Eye (tissue), 1 donor: ENCODE measurements at regions not wholly inside any gene's neighbourhood (a gene's known extent, or its start where the extent isn't known, plus 50 kb on each side); places are given as distances from the start of the nearest gene placed in this dataset.
"Not testable (repeated sequence)": the region's sequence is repeated elsewhere in the genome, so short reads cannot be mapped to it uniquely, and the experiment has no call there.

ENCODE experiments used
- DNase-seq: peaks from one replicate; pipeline ENCODE4 v3.0.0-alpha.2; 2015

GRCh38 chr1:115452600-115453329 is 114.7 kb upstream of the NGF start:
- no peak for DNase-seq

DNA sequence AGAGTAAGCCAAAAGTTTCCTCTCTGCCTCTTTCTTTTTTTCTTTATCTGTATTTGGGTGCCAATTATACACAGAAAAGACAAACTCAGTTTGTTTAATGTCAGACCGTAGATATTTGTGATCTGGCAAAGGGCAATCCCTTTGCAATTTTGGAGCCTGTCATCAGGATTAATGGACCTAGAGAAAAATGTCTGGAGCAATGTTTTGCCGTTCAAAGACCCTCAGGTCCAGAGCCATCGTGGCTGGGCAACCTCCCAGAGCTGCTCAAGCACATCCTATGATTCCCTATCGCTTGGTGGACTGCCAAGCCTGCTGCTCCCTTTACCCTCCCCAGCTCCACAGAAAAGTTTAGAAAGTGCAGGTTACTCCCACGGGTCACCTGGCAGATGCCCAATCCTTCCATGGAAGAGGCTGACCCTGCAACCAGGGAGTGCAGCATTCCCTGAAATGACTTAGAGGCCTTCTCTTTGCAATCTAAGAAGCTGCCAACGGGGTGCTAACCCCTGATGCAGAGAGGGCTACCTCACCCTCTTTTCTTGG is 112.5 kb upstream of the NGF start:
- no peak for DNase-seq

GRCh38 chr1:115448282-115449044 is 110.4 kb upstream of the NGF start:
- no peak for DNase-seq

DNA sequence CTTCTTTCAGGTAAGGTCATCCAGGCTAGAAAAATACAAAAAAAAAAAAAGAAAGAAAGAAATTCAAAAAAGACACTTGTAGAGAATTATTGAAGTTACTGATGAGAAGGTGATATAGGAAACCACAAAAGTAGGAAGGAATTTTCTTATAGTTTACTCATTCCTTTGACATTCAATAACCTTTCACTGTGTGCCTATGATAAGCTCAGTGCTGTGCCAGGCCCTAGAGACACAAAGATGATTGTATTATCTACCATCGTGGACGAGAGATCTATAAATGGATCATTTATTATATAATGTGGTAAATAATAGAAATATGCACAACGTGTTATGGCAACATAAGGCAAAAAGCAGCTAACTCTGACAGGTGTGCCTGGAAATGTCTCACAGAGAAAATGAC is 109.6 kb upstream of the NGF start:
- DNase-seq = no peak

- DNase-seq = no peak
These were observed 107.0 kb upstream of the NGF start for GRCh38 chr1:115445090-115445489.

GRCh38 chr1:115440733-115441132 is 102.7 kb upstream of the NGF start:
- DNase-seq = no peak

GRCh38 chr1:115439520-115439919 is 101.5 kb upstream of the NGF start:
- DNase-seq = not testable (repeated sequence)

DNA sequence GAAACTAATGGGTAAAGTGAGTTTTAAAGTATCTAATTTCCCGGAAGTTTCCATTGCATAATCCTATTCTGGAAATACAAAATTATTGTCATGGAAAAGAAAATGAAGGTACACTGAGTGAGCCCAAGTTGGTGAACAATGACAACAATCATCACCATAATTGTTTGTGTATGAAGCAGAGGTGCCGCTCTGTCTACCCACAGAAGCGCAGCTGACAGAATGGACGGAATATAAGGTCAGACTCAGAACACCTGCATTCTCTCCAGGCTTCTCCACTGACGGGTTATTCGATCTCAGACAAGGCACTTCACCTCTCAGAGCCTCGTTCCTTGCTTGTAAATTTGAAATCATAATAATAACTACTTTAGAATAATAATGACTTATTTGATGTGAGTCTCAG is 99.1 kb upstream of the NGF start:
- DNase-seq = no peak

- no peak for DNase-seq
These were observed 98.5 kb upstream of the NGF start for GRCh38 chr1:115436596-115436995.

DNA sequence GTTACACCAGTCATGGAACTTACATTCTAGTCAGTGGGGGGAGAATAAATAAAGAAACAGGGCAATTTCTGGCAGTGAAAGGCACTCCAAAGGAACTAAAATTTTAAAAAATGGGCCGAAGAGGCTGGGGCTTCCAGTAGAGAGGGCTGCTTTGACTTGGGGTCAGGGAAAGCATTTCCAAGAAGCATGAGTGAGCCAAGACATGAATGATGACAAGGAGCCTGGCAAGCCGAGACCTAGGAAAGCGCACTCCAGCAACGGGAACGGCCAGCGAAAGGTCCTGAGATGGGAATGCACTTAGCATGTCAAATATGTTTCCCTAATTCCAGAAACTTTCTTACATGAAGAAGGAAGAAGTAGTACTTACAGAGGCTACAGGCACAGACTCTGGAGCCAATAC is 95.4 kb upstream of the NGF start:
- DNase-seq = no peak

DNA sequence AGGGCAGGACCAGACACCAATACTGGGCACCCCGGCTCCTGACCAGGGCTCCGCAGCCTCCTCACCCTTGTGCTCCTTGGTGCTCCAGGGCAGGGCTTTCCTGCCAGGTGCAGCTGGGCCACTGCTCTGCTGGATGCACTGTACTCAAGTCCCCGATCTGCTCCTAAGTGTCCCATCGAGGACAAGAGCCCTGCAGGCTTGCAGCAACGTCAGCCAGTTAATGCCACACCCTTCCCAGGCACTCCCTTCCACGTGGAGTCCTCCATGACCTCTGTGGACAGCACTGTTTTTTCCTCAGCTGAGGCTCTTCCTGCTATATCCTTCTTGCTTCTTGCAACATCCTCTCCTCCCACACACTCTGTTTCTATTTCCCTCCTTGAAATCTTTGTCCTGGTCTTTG is 94.0 kb upstream of the NGF start:
- DNase-seq = no peak

DNA sequence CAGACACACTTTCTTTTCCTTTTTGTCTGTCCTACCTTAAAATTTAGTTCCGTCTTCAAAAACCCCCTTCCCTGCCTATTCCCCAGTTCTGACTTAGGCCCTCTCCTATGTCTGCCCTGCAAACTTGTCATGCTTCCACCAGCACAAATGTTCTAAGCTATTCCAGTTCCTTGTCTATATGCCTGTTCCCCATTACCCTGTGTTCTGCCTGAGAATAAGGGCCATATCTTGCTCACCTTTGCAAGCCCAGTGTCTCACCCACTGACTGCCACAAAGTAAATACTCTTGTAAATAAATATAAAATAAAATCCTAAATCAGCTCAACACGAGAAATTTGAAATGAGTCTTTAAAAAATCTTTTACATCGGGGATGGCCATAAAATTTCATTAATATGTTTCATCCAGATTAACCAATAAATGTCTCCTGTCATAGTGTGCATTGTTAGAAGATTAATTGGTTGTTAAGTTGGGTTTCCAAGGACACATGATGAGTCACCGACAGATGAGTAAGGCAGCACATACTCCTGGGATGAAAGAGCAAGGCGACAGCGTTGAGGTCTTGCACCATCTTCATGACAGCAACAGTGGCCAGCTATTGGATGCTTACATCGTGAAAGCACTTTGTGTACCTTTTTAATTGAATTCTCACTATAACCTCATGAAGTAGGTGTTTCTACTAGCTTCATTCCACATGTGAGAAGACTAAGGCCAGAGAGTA is 92.6 kb upstream of the NGF start:
- DNase-seq = no peak

- no peak for DNase-seq
These were observed 91.8 kb upstream of the NGF start for GRCh38 chr1:115429884-115430283.

DNA sequence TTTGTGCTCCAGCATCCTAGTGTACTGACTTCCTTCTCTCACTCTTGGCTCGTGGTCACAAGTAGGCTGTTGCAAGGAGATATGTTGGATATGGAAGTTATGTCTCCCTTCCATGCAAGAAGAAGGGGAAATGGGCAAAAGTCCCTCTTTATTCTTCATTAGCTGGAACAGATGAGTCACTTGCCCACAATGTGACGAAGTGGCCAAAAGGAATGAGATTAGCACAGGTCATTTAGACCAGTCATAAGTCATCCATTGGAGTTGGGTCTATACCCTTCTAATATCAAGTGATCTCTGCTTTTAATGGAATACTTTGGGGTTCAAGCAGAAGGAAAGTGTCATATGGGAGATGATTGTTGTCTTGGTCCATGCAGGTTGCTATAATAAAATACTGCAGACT is 91.2 kb upstream of the NGF start:
- DNase-seq = no peak

- no peak for DNase-seq
These were observed 90.6 kb upstream of the NGF start for GRCh38 chr1:115428676-115429075.

DNA sequence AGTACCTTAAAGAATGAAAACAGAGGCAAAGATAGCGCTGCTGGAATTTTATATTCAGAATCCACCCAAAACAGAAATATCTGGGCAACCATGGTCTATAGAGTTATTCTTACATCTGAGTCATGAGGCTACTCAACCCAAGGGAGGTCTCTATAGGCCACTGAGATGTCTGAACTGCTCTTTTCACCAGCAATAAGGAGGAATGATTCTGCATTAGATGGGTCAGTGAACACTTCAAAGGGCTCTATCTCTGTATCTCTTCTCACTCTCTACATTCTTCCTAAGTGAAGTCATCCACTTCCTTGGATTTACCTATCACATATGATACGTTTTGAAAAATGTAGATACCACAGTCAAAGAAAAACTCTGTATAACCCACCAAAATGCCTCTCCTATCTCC is 90.2 kb upstream of the NGF start:
- no peak for DNase-seq

DNA sequence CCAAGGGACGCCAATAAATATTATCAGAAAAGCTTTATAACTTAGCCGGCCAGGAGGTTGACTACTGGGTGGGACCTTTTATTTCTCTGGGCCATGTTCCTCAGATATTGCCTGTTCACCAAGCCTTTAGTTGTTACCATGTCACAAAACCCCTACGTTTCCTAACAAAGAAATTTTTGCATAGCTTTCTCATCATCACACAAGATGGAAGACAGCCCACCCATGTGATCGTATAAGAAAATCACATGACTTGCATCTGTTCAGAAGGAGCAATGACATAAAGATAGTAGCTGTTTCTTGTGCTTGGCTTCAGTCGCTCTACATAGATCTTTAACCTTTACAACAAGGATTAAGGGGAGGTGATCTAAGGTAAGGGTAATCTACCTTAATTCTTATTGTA is 88.9 kb upstream of the NGF start:
- no peak for DNase-seq

DNA sequence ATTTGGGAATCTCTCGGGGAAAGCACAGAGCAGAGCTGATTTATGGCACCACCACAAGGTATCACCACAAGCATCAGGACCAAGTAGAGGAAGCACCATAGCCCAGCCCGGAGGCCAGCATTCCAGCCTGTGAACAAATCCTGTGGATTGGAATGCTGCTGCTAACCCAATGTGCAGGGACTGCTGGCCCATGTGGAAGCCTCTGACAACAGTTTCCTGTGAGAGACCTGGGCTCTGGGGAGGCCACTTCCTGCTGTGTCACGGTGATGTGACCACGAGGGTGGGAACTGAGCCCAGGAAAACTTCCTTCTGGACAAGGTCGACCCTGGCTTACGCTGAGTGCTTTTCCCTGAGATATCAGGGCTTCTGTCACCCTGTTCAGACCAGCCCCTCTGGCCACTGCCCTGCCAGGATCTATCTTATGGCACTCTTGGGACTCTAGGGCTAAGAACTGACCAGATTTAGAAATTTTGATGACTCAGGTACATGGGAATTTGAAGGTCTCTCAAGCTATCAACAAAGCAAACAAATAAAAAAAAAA is 88.3 kb upstream of the NGF start:
- peak; percentile 18 for DNase-seq

GRCh38 chr1:115425442-115425841 is 87.4 kb upstream of the NGF start:
- DNase-seq = no peak

GRCh38 chr1:115423776-115424175 is 85.7 kb upstream of the NGF start:
- no peak for DNase-seq

DNA sequence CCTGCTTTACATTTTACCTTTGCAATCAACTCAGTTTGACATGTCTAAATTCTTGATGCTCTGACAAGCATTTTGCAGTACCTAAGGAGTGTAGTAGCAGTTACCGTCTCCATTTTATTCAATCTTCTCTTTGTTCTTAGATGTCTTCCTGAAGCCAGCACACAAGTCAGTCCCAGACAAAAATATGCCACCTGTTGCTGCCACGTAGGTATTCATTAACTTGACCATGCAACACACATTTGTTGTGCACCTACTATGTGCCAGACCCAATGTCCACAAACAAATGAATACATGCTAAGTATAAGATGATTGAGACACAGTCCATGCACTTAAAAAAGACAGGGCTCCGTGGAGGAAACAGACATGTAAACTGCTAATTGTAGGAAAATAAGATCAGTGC is 81.5 kb upstream of the NGF start:
- no peak for DNase-seq

GRCh38 chr1:115413621-115414020 is 75.6 kb upstream of the NGF start:
- no peak for DNase-seq

GRCh38 chr1:115413208-115413607 is 75.2 kb upstream of the NGF start:
- DNase-seq = no peak
